Mononuclear cell (primary cell): ENCODE measurements at regions not wholly inside any gene's neighbourhood (a gene's known extent, or its start where the extent isn't known, plus 50 kb on each side); places are given as distances from the start of the nearest gene placed in this dataset.

Experiments used
- H3K27me3 ChIP-seq: 2 replicates; pipeline ENCODE4 v1.6.0; 2011; ENCODE audit warnings: low read length, control low read depth; ENCODE audit not compliant: insufficient read depth
- H3K4me1 ChIP-seq: 2 replicates; pipeline ENCODE4 v1.5.1; 2011; ENCODE audit warnings: mild to moderate bottlenecking, low read length, control low read depth; ENCODE audit not compliant: insufficient read depth
- H3K4me3 ChIP-seq: 2 replicates; pipeline ENCODE4 v1.5.1; 2011; ENCODE audit warnings: mild to moderate bottlenecking, low read length, moderate library complexity
- H3K9me3 ChIP-seq: 2 replicates; pipeline ENCODE4 v1.5.1; 2011; ENCODE audit warnings: low read depth, mild to moderate bottlenecking, control low read depth, low read length

DNA sequence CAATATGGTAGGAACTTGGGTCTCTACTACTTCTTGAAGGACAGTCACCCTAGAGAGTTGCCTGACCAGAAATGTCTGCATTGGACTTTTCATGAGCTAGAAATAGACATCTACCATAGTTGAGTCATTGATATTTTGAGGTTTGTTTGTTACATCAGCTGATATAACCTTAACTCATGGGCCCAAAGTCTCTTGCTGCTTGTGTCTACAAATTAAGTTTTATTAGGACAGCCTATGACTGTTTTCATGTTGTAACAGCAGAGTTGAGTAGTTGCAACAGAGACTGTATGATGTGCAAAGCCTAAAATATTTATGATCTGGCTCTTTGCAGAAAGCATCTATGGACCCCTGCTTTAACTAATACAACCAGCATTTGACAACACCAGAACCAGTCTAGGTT lies 155.3 kb downstream of the MIAT start:
- Histone ChIP-seq H3K4me1 (no peaks in the 10 kb centered on the region), H3K4me3 (no peak overlapping the region), H3K9me3 (no peaks in the 10 kb centered on the region), H3K27me3 (no peaks in the 10 kb centered on the region)

DNA sequence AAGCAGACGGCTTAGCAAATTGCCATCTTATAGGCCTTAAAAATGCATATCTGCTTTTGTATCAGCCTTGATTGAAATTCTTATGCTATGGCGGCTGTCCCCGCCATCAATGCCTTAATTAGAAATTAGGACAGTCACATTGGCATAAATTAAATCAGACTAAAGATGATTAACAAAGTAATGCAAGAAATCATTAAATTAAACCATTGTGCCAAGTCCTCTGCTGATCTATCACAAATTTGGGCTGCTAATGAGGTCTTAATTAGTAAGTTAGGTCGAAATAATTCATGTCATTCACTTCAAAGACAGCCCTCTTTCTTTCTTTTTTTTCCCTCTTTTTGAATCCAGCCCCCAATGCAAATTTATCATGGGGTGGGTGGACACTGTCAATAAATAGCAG lies 159.3 kb downstream of the MIAT start:
- no peaks in the 10 kb centered on the region for H3K9me3 ChIP-seq
- H3K27me3 ChIP-seq, result no peaks in the 10 kb centered on the region
- no peak overlapping the region for H3K4me3 ChIP-seq
- H3K4me1 ChIP-seq, result no peaks in the 10 kb centered on the region

GRCh38 chr22:26817926-26818325 lies 160.5 kb downstream of the MIAT start:
- Histone ChIP-seq H3K4me1 (no peaks in the 10 kb centered on the region), H3K4me3 (no peak overlapping the region), H3K9me3 (no peaks in the 10 kb centered on the region), H3K27me3 (no peaks in the 10 kb centered on the region)

DNA sequence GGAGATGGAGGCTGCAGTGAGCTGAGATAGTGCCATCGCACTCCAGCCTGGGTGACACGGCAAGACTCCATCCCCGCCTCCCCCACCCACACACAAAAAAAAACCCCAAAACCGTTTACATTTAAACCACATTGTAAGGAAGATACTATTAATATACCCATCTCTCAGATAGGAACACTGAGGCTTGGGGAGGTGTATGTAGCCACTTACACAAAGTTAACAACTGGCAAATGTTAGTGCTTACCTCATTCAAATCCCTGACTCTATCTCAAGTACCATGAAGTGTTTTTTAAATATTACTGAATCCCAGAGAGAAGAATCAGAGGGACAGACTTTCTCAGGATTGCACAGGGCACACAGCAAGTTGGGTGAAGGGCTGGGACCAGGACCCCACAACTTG lies 164.5 kb downstream of the MIAT start:
- Histone ChIP-seq H3K27me3 (no peaks in the 10 kb centered on the region), H3K4me3 (no peak overlapping the region), H3K9me3 (no peaks in the 10 kb centered on the region), H3K4me1 (no peaks in the 10 kb centered on the region)

DNA sequence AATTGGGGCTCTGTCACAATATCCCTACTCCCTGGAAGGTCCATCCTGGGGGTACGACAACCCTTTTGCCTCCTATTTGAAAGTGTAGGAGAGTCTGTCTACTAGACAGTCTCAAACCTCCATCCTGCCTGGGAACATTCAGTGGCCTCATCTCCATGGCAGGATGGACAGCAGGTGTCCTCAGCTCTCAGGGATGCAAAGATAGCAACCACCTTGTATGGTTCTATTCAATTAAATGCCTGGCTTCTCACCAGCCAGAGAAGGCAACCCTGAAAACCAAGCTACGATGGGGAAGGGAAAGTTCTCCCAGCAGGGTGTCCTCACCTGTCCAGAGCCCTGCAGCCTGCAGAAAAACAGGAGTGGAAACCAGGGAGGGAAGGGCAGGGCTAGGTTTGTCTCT lies 164.9 kb downstream of the MIAT start:
- Histone ChIP-seq H3K4me3 (no peak overlapping the region), H3K27me3 (no peaks in the 10 kb centered on the region), H3K9me3 (no peaks in the 10 kb centered on the region), H3K4me1 (no peaks in the 10 kb centered on the region)

GRCh38 chr22:26823966-26824365 lies 166.6 kb downstream of the MIAT start:
- Histone ChIP-seq H3K4me3 (no peak overlapping the region), H3K27me3 (no peaks in the 10 kb centered on the region), H3K9me3 (no peaks in the 10 kb centered on the region), H3K4me1 (no peaks in the 10 kb centered on the region)

- Histone ChIP-seq H3K4me1 (no peaks in the 10 kb centered on the region), H3K9me3 (no peaks in the 10 kb centered on the region), H3K4me3 (no peak overlapping the region), H3K27me3 (no peaks in the 10 kb centered on the region)
Observed at GRCh38 chr22:26825960-26826935, 168.9 kb downstream of the MIAT start.

- Histone ChIP-seq H3K27me3 (no peaks in the 10 kb centered on the region), H3K4me1 (no peaks in the 10 kb centered on the region), H3K9me3 (no peaks in the 10 kb centered on the region), H3K4me3 (no peak overlapping the region)
Observed at GRCh38 chr22:26827611-26828010, 170.2 kb downstream of the MIAT start.

DNA sequence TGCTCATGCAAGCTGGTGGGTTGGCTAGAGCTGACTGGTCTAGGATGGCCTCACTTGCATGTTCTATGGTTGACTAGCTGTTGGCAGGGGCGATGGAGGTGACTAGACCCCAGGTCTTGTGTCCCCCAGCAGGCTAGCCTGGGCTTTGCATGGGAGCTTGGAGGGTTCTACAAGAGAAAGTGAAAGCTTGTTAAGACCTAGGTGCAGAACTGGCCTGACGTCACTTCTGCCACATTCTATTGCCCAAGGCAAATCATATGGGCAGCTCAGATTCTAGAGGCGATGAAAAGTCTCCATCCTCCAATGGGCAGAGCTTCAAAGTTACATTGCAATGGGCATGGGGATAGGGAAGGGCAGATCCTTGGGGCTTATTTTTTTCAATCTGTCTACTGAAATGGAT lies 170.9 kb downstream of the MIAT start:
- no peaks in the 10 kb centered on the region for H3K4me1 ChIP-seq
- no peak overlapping the region for H3K4me3 ChIP-seq
- H3K9me3 ChIP-seq, result no peaks in the 10 kb centered on the region
- H3K27me3 ChIP-seq, result no peaks in the 10 kb centered on the region

DNA sequence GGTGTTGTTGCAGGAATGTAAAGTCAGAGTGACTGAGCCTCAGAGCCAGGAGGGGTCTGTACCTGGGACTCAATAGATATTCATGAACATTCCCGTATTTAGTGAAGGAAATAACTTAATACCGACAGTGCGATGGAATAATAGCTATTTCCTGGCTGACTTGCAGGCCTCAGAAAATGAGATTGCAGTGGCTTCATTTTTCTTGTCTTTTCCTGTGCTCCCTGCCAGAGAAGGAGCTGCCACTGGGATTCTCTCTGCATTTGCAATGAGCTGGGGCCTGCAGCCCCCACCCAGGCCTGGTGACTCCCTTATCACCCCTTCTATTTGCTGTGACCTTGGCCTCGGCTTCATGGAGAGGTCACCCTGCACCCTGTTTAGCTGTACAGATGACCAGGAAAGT lies 173.4 kb downstream of the MIAT start:
- H3K9me3 ChIP-seq, result no peaks in the 10 kb centered on the region

GRCh38 chr22:26835023-26835422 lies 177.6 kb downstream of the MIAT start:
- H3K9me3 ChIP-seq, result no peaks in the 10 kb centered on the region
- H3K4me1 ChIP-seq, result no peaks in the 10 kb centered on the region
- no peak overlapping the region for H3K4me3 ChIP-seq
- H3K27me3 ChIP-seq, result no peaks in the 10 kb centered on the region

More for the DNA sequence above, 173.4 kb downstream of the MIAT start:
- Histone ChIP-seq H3K4me3 (no peak overlapping the region), H3K4me1 (no peaks in the 10 kb centered on the region), H3K27me3 (no peaks in the 10 kb centered on the region)

DNA sequence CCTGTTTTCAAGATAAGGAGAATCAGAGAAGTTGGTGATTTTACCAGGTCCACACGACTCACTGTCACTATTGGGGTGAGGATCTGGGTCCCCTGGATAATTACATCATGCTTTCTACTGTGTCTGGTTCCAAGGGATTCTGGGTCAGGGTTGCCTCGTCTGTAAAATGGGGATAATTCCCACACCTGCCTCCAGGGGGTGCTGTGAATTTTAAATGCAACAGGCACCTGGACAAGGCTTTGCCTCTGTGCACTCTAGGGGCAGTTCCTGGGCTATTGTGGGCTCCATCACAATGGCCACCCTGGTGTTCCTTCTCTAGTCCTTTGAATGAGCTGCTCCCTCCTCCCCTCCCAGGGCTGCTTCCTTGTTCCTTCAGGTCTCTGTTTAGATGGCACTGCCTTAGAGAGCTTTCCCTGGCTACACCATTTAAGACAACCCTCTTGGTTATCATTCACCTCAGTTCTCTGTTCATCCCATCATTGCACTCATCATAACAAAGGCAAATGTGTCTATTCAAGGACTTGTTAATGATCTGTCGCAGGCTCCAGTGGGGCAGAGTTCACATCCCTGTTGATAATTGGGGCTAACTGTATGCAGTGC lies 178.6 kb downstream of the MIAT start:
- H3K4me3 ChIP-seq, result no peak overlapping the region
- no peaks in the 10 kb centered on the region for H3K27me3 ChIP-seq

GRCh38 chr22:26837784-26838470 lies 180.5 kb downstream of the MIAT start:
- H3K4me3 ChIP-seq, result no peak overlapping the region

More for the DNA sequence above, 178.6 kb downstream of the MIAT start:
- H3K9me3 ChIP-seq, result no peaks in the 10 kb centered on the region
- H3K4me1 ChIP-seq, result no peaks in the 10 kb centered on the region

DNA sequence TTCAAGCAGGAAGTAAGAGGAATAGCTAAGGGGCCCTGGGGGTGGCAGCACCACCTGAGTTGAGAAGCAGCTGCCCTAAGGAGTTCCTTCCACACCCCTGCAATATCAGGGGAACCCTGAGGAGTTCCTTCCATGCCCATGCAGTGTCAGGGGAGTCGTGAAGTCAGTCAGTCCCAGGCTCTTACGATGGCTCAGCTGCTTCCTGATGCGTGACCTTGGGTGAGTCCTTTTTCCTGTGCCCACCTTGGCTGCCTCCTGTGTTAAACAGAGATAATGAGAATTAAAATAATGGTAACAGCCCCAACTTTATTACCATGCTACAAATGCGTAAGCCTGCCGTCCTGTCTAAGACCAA lies 181.1 kb downstream of the MIAT start:
- Histone ChIP-seq H3K27me3 (no peaks in the 10 kb centered on the region), H3K4me3 (no peak overlapping the region), H3K4me1 (no peaks in the 10 kb centered on the region), H3K9me3 (no peaks in the 10 kb centered on the region)

More at GRCh38 chr22:26837784-26838470, 180.5 kb downstream of the MIAT start:
- Histone ChIP-seq H3K4me1 (no peaks in the 10 kb centered on the region), H3K9me3 (no peaks in the 10 kb centered on the region), H3K27me3 (no peaks in the 10 kb centered on the region)

- Histone ChIP-seq H3K27me3 (no peaks in the 10 kb centered on the region), H3K4me3 (no peak overlapping the region), H3K9me3 (no peaks in the 10 kb centered on the region), H3K4me1 (no peaks in the 10 kb centered on the region)
Observed at GRCh38 chr22:26839216-26839615, 181.8 kb downstream of the MIAT start.
